GM19240 (cell line): ENCODE measurements at regions not wholly inside any gene's neighbourhood (a gene's known extent, or its start where the extent isn't known, plus 50 kb on each side); places are given as distances from the start of the nearest gene placed in this dataset.

Experiments used
- DNase-seq: peaks from one replicate; pipeline ENCODE4 v3.0.0; 2011; ENCODE audit warnings: low spot score; ENCODE audit not compliant: insufficient read length

DNA sequence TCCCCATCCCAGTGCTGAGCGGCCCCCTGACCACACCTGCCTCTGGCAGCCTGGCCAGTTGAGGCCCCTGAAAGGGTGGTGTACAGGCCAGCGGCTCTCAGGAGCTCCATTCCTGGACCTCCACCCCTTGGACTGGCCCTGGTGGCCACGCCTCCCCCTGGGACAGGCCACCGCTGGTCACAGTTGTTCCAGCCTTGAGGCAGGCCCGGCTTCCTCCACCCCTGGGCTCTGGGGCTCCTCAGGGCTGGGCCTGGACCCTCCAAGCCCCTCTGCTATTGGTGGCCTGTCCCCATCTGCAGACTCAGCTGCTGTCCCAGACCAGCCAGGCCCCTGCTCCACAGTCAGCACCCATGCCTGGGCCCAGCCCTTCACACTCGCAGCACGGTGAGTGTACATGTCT, 93.2 kb upstream of the NKX1-1 start:
- no peak for DNase-seq

GRCh38 chr4:1497189-1497801, 91.1 kb upstream of the NKX1-1 start:
- DNase-seq, result no peak

- no peak for DNase-seq
These were observed 89.9 kb upstream of the NKX1-1 start for GRCh38 chr4:1496116-1496642.

- DNase-seq, result no peak
These were observed 89.3 kb upstream of the NKX1-1 start for GRCh38 chr4:1495416-1496115.

DNA sequence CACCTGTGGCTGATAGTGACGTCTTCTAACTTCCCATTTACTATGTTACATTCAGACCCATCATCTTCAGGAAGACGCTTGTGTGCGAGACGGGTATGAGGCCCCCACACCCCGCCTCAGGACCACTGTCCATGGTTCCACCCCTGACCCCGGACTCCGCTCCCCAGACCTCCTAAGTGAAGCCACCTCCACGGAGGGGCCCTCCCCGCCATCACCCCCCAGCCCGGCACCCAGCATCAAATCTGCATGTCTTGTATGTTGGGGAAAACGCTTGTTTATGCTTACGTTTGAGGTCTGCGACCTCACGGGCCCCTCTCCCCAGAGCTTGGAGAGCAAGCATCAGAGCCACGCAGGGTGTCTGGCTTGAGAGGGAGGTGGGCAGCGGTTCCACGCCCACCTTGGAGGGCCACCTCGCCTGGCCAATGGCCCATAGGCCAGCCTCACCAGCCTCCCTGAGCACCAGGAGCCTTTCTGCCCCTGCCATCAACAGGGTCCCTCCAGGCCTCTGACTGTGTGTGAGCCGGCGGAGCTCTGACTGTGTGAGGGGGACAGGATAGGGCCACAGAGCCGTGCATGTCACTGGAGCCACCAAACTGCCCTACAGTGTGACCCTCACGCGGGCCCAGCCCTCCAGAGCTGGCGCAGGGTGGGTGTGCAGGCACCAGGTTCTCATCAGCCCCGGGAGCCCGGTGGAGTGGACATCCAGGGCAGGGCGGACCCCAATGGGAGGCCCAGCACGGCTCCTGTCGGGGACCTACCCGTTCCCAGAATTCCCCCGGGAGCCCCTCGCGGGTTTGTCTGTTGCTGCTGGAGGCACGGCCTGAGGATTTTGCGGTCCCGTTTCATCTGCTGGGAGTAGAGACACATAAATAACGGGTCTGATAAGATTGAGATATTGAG, 88.4 kb upstream of the NKX1-1 start:
- no peak for DNase-seq

DNA sequence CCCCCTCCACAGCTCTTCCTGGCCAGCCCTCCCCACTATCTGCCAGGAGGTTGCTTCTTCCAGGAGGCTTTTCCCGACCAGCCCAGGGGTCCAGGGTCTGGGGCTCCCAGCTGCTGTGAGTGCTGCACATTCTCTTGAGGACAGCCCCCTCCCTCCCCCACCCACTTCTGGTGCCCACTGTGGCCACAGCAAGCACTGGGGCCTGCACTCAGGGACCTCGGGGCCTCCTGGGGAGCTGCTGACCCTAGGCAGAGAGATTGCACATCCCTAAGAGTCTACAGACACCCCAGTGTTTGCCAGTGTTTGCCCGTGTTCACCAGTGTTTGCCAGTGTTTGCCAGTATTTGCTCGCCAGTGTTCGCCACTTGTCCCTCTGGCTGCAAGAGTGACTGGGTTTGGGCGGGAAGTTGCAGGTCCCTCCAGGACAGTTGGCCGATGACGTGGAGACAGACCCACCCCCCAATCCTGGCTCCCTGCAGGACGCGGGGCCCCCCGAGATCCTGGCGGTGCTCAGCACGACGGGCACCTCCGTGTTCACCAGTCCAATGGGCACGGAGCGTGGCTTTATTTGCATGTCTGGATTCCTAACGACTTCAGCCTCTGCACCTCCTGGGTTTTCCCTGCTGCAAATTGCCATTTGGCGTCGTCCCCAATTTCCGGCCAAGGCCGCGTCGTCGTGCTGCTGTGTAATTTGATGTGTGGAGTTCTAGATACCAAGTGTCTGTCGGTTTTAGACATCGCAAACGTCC, 87.5 kb upstream of the NKX1-1 start:
- no peak for DNase-seq

GRCh38 chr4:1492651-1493539, 86.7 kb upstream of the NKX1-1 start:
- DNase-seq, result no peak

DNA sequence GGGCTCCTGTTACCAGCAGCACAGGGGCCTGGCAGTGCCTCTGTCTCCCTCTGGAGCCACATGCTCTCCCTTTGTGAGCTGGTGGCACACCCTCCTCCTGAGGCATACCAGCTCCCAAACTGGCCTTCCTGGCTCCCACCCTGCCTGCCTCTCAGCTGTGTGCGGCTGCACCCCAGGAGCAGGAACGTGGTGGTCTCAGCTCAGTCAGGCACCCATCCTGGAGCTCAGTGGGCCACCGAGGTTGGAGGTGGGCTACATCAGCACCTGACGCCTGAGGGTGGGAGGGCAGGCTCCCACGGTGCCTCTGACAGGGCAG, 85.9 kb upstream of the NKX1-1 start:
- no peak for DNase-seq

DNA sequence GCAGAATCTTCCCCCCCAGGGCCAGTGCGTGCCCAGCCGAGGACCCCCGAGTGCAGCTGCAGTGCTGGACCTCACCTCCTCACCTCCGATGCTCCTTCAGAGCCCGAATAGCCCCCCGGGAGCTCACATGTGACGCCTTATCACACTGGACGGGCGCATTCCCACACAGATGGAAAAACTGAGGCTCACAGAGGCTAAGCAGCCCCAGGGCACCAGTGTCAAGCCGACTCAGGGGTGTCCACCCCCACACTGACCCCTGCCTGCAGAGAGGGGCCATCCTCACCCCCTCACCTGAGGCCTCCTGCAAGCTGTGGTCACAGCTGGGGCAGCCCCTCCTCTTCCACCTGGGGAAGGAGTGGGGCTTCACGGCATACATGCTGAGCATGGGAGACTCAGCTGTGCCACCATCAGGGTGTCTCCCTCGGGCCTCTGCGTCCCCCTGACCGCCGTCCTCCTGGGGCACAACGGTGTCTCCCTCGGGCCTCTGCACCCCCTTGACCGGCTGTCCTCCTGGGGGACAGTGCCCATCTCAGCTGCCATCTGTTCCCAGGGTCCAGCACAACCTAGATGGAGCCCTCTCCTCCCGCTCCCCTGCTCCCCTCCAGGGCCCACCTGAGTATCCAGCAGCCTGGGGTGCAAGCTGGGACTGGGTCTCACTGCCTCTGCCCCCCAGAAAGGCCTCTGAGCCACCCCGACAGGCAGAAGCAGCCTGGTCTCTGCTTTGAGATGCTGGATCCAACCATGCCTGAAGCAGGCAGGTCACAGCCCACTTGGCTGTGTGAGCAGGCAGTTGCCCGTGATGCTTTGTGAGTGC, 85.3 kb upstream of the NKX1-1 start:
- no peak for DNase-seq

DNA sequence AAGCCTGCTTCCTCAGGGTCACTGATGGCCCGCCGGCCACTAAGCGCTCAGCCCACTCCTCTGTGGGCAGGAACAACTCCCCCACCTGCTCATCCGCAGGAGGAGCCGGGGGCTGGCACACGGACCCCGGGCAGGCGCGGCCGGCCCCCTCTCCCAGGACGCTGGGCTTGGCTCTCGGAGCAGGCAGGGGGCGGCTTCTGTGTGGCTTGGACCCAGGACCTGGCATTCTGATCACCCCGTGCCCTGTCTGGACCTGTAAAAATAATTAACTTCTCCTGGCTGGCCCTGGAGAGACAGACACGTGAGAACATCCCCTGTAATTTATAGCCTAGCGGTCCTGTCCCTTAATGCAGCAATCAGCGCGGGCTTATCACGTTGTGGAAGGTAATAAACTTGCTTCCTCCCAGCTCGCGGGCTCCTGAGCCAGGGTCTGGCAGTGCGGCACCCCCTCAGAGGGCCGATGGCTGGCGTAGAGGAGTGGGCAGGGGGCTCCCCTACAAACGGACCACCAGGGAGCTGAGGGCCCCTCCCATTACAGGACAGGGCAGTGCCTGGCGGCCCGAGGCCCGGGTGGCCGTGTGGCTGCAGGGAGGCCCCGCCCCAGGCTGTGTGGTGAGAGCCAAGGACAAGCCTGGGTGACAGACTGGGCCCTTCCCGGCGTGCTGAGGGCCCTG, 84.5 kb upstream of the NKX1-1 start:
- no peak for DNase-seq

DNA sequence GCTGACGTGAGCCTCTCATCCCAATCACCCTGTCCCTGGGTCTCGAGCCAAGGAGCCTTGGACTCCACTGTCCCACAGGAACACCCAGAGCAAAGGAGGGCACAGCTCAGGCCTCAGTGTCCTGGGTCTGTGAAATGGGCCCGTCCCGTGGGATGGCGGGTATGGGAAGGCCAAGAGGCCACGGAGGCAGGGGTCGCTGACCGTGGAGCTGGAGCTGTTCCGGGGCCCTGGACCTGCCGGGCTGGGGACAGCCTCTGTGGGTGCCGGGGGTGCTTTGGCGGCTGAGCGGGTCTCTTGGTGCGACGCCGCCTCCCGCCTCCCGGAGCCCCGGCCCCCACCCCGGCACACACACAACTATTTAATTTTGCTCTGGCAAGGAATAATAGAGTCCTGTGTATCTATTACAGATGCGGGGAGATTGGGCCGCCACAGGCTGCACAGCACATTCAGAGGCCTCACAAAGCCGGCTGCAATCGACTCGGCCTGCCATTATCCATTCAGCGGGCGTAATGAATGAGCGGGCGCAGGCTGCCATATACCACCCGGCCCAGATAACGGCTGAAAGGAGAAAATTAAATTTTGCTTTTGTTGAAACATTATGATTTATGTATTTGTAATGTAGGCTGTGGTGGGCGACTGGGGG, 83.9 kb upstream of the NKX1-1 start:
- DNase-seq, result no peak

DNA sequence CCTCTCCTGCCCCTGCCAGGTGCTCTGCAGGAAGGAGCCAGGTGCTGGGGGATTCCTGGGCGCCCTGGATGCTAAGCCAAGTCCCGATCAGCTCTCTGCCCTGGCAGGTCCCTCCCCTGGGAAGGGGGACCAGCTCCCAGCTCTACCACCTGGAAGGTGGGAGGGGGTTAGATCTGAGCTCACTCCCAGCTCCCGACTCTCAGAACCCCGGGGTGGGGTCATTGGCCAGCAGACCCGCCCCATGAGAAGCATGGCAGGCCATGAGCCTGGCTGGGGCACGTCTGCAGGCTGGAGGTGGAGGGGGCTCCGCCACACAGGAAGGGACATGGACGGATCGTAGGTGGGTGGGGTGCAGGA, 83.4 kb upstream of the NKX1-1 start:
- no peak for DNase-seq

GRCh38 chr4:1488831-1489638, 82.8 kb upstream of the NKX1-1 start:
- no peak for DNase-seq

DNA sequence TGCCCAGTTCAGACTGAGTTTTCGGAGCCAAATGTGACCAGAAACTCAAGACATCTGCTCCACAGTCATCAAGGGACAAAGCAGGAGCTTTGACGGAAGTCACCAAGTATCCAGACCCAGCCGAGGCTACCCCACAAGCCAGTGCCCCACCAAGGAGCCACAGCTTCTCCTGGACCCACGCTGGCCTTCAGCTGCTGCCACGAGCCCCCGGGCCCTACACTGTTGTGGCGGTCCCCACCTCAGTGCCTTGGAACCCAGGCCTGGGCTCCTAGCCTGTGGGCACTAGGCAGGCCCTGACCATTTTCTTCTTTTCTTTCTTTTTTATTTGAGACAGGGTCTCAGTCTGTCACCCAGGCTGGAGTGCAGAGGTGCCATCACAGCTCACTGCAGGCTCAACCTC, 82.1 kb upstream of the NKX1-1 start:
- no peak for DNase-seq

- DNase-seq, result no peak
These were observed 81.5 kb upstream of the NKX1-1 start for GRCh38 chr4:1487761-1488160.

DNA sequence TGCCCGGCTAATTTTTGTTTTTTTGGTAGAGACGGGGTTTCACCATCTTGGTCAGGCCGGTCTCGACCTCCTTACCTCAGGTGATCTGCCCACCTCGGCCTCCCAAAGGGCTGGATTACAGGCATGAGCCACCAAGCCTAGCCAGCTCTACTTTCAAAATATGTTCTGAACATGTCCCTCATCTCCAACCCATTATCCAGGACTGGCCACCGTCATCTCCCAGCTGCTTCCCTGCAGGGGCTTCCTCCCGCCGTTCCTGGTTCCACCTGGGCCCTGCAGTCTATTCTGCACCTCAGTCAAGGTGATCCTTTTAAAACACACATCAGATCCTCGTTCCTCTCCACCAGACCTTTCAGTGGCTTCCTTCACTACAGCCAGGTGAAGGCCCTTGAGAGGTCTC, 80.9 kb upstream of the NKX1-1 start:
- DNase-seq, result no peak

DNA sequence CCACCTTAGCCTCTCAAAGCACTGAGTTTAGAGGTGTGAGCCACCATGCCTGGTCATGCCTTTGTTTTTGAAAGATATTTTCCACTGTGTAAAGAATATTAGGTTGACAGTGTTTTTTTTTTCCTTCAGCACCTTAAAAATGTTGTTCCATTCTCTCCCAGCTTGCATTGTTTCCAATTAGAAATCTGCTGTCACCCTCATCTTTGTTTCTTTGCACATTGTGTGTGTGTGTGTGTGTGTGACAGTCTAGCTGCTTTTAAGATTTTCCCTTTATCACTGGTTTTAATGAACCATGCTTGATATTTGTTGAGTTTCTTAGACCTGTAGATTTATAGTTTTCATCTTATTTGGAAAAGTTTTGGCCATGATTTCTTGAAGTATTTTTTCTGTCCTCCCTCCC, 79.0 kb upstream of the NKX1-1 start:
- DNase-seq, result no peak

DNA sequence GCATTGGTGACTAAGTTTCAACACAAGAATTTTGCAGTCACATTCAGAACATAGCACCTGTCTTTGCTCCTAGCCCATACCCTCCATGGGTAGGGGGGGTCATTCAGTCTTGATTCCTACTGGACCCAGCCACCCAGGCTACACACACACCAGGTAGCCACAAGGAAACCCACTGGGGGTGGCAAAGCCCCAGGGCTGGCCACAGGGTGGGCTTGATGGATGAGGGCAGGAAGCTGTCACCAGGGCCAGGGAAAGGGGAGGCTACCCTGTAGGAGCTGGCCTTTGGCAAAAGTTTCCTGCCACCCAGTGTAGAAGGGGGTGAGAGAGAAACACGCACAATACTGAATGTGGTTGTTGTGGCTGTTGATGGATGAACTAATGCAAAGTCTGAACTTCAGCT, 74.5 kb upstream of the NKX1-1 start:
- no peak for DNase-seq
